ENCODE measurements at regions not wholly inside any gene's neighbourhood (a gene's known extent, or its start where the extent isn't known, plus 50 kb on each side); places are given as distances from the start of the nearest gene placed in this dataset.
A peak's percentile ranks its signal among the peaks of the same experiment; 100 is the strongest.

GRCh38 chr3:64449026-64449425 is 223.8 kb upstream of the PRICKLE2 start:
- in situ Hi-C loops (cut with MboI; ENCODE audit: low pct_unique_long_range_greater_than_20kb, low sequenced_read_pairs, unreplicated experiment): no loop called here
- DNase-seq (ENCODE audit: low spot score): peak; percentile 65
- no peak for TF ChIP-seq CTCF (IDR thresholded peaks at IDR 0.05; ENCODE audit: extremely low read depth, insufficient read depth, missing control alignments)

GRCh38 chr3:64445944-64446300 is 220.7 kb upstream of the PRICKLE2 start:
- no peak for DNase-seq (ENCODE audit: low spot score)
- in situ Hi-C loops (cut with MboI; ENCODE audit: low pct_unique_long_range_greater_than_20kb, low sequenced_read_pairs, unreplicated experiment): no loop called here
- TF ChIP-seq CTCF (IDR thresholded peaks at IDR 0.05; ENCODE audit: extremely low read depth, insufficient read depth, missing control alignments): no peak

GRCh38 chr3:64445109-64445943 is 220.1 kb upstream of the PRICKLE2 start:
- in situ Hi-C loops (cut with MboI; ENCODE audit: low pct_unique_long_range_greater_than_20kb, low sequenced_read_pairs, unreplicated experiment): no loop called here
- DNase-seq (ENCODE audit: low spot score): peak; percentile 46

GRCh38 chr3:64444490-64445108 is 219.3 kb upstream of the PRICKLE2 start:
- in situ Hi-C loops (cut with MboI; ENCODE audit: low pct_unique_long_range_greater_than_20kb, low sequenced_read_pairs, unreplicated experiment): no loop called here
- TF ChIP-seq CTCF (IDR thresholded peaks at IDR 0.05; ENCODE audit: extremely low read depth, insufficient read depth, missing control alignments): no peak
- DNase-seq (ENCODE audit: low spot score): no peak

More at GRCh38 chr3:64445109-64445943, 220.1 kb upstream of the PRICKLE2 start:
- TF ChIP-seq CTCF (IDR thresholded peaks at IDR 0.05; ENCODE audit: extremely low read depth, insufficient read depth, missing control alignments): no peak

GRCh38 chr3:64443546-64444381 is 218.5 kb upstream of the PRICKLE2 start:
- no peak for DNase-seq (ENCODE audit: low spot score)
- TF ChIP-seq CTCF (IDR thresholded peaks at IDR 0.05; ENCODE audit: extremely low read depth, insufficient read depth, missing control alignments): no peak
- in situ Hi-C loops (cut with MboI; ENCODE audit: low pct_unique_long_range_greater_than_20kb, low sequenced_read_pairs, unreplicated experiment): no loop called here

GRCh38 chr3:64441861-64442260 is 216.6 kb upstream of the PRICKLE2 start:
- in situ Hi-C loops (cut with MboI; ENCODE audit: low pct_unique_long_range_greater_than_20kb, low sequenced_read_pairs, unreplicated experiment): no loop called here

More at GRCh38 chr3:64441861-64442260, 216.6 kb upstream of the PRICKLE2 start:
- no peak for DNase-seq (ENCODE audit: low spot score)
- no peak for TF ChIP-seq CTCF (IDR thresholded peaks at IDR 0.05; ENCODE audit: extremely low read depth, insufficient read depth, missing control alignments)
